ENCODE measurements at regions not wholly inside any gene's neighbourhood (a gene's known extent, or its start where the extent isn't known, plus 50 kb on each side); places are given as distances from the start of the nearest gene placed in this dataset.

DNA sequence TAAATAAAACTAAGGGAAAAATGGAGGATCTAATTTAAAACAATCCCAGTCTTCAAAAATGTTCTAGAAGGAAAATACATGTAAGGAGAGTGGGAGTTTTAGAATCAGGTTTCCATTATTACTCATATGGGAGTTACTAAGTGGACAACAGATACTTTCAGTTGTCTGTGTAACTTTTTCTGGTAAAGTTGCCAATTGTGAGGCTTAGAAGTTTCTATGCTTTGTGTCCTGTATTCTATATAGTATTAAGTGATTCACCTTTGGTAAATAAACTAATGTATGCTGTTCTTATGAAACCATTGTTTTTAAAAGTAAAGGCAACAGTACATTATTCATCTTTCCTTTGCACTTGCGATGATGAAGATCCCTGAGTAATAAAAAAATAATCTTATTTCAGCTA lies 274.9 kb downstream of the NR4A2 start:
- no peak for TF ChIP-seq POLR2A (IDR thresholded peaks at IDR 0.05)
- TF ChIP-seq, protein P1, sequence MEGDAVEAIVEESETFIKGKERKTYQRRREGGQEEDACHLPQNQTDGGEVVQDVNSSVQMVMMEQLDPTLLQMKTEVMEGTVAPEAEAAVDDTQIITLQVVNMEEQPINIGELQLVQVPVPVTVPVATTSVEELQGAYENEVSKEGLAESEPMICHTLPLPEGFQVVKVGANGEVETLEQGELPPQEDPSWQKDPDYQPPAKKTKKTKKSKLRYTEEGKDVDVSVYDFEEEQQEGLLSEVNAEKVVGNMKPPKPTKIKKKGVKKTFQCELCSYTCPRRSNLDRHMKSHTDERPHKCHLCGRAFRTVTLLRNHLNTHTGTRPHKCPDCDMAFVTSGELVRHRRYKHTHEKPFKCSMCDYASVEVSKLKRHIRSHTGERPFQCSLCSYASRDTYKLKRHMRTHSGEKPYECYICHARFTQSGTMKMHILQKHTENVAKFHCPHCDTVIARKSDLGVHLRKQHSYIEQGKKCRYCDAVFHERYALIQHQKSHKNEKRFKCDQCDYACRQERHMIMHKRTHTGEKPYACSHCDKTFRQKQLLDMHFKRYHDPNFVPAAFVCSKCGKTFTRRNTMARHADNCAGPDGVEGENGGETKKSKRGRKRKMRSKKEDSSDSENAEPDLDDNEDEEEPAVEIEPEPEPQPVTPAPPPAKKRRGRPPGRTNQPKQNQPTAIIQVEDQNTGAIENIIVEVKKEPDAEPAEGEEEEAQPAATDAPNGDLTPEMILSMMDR (IDR thresholded peaks at IDR 0.05): no peak
- no peak for TF ChIP-seq POLR2AphosphoS5 (IDR thresholded peaks at IDR 0.05)
- no peak for TF ChIP-seq EP300 (IDR thresholded peaks at IDR 0.05)

Measured in gastroesophageal sphincter (tissue), 3 donors.